DMS79 (cell line): ENCODE measurements at regions not wholly inside any gene's neighbourhood (a gene's known extent, or its start where the extent isn't known, plus 50 kb on each side); places are given as distances from the start of the nearest gene placed in this dataset.

Experiments used
- DNase-seq: peaks from one replicate; lab custom pipeline; 2025; lab: John Stamatoyannopoulos, UW

- DNase-seq: no peak
Observed at GRCh38 chr20:19077370-19078220, 134.8 kb upstream of the SLC24A3 start.

- DNase-seq: no peak
Observed at GRCh38 chr20:19078448-19079373, 133.7 kb upstream of the SLC24A3 start.

- DNase-seq: peak; percentile 33
Observed at GRCh38 chr20:19079536-19080299, 132.7 kb upstream of the SLC24A3 start.

DNA sequence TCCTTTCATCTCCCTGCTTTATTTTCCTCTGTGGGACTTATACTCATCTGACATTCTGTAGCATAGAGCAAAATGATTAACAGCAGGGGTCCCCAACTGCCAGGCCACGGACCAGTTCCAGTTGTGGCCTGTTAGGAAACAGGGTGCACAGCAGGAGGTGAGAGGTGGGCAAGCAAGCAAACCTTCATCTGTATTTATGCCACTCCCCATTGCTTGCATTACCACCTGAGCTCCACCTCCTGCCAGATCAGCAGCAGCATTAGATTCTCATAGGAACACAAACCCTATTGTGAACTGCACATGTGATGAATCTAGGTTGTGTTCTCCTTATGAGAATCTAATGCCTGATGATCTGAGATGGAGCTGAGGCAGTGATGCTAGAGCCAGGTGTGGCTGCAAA lies 130.5 kb upstream of the SLC24A3 start:
- DNase-seq: no peak

GRCh38 chr20:19083136-19083621 lies 129.3 kb upstream of the SLC24A3 start:
- no peak for DNase-seq

DNA sequence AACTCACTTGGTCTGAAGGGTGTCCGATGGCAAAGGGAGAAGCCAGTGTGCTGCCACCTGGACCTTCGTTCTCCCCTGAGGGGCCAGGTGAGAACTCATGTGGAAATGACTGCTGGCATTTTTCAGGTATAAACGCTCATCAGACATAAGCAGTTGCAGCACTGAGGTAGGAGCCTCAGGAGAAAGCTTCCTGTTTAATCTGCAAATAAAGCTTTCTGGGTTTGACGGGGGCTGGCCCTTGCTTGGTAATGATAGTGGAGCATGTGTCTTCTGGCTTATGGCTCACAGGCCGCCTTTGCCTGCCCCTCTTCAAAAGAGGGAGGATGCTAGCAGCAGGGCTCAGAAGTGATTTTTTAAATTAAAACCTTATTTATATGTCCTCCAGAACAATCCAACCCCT lies 122.1 kb upstream of the SLC24A3 start:
- no peak for DNase-seq

GRCh38 chr20:19094959-19095541 lies 117.4 kb upstream of the SLC24A3 start:
- no peak for DNase-seq

- DNase-seq: no peak
Observed at GRCh38 chr20:19095762-19096161, 116.7 kb upstream of the SLC24A3 start.

GRCh38 chr20:19096843-19097242 lies 115.6 kb upstream of the SLC24A3 start:
- DNase-seq: no peak

DNA sequence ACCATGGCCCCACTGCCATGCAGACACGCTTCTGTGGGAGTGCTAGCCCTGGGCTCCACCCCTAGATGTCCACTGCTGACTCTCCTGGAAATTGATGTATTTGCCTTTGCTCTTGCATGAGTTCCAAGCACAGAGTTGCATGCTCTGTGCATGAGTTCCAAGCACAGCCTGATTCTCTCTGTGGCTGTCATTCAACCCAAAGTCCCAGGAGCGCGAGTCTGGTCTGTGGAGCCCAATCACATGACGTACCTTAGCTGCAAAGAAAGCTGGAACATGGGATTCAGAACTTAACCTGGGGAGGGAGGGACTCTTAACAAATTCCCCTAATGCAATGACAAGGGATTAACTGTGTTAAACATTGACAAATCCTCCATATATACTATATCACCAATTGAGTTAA lies 114.3 kb upstream of the SLC24A3 start:
- no peak for DNase-seq

GRCh38 chr20:19098806-19099578 lies 113.5 kb upstream of the SLC24A3 start:
- no peak for DNase-seq

GRCh38 chr20:19099596-19100545 lies 112.6 kb upstream of the SLC24A3 start:
- no peak for DNase-seq

DNA sequence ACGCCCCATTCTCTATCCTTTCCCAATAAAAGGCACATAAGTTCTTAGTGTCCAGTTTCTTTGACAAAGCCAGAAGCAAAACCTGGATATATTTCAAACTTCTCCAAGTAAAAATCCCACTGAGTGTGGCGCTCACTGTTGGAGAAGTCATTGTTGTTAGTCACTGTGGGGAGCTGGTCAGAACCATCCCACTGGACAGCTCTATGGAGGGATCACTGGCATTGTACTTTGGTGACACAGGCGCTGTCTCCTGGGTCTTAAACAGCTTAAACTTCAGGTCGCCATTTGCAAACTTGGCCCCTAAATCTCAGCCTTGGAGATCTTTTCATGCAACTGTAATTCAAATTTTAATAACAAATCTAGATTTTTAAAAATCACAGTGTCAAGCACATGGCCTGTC lies 111.5 kb upstream of the SLC24A3 start:
- DNase-seq: no peak

- no peak for DNase-seq
Observed at GRCh38 chr20:19104186-19104585, 108.3 kb upstream of the SLC24A3 start.

- no peak for DNase-seq
Observed at GRCh38 chr20:19108155-19108554, 104.3 kb upstream of the SLC24A3 start.

DNA sequence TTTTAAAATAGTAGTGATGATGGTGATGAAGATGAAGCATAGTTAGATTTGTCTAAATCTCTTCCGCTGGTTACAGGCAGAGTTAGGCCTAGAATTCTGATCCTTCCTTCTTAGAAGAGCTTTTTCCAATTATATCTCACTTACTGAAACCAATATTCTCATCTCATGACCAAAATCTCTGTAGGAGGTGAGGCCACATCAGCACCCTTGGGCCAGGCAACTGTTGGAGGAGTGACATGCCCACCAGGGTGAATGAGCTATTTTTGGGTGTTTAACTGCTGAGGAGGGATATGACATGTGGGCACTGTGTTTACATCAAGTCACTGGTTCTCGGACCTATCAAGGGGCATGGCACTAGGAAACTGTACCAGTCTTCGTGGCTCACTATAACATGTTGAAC lies 102.2 kb upstream of the SLC24A3 start:
- no peak for DNase-seq

DNA sequence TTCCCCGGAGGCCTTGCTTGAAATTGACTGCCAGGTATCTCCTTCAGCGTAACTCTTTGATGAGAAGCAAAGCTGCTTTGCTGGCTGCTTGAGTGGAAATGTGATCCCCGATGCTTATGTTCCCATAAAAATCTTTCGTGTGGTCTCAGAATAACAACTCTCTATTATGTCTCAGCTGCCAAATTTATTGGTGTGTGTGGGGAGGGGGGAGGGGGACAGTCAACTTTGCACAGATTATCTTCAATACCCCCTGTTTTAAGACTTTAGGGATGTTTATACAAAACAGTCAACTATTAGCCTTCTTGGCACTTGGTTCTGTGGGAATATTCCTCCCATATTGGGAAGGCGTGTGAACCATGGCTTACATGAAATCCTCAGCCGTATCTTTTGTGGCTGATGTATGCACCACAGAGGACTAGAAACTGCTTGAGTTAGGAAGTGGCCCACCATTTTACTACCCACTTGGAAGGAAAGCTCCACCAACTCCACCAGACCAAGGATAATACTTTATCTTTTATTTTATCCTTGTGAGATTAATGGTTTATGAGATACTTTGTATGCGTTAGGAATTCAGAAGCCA lies 101.5 kb upstream of the SLC24A3 start:
- peak; percentile 77 for DNase-seq

DNA sequence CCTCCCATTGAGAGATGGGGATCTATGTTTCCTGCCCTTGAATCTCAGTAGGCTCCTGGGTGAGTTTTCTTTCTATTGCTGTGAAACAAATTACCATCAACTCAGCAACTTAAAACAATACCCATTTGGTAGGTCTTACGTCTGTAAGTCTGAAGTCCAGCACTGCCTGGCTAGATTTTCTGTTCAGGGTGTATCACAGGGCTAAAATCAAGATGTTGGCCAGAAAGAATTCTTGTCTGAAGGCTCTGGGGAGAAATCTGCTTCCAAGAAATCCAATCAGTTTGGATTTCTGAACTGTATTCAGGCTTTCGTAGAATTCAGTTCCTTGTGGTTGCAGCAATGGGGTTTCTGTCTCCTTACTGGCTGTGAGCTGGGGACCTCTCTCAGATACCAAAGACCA lies 99.6 kb upstream of the SLC24A3 start:
- no peak for DNase-seq

- DNase-seq: no peak
Observed at GRCh38 chr20:19113343-19113930, 99.0 kb upstream of the SLC24A3 start.
